Dedifferentiated amniotic fluid mesenchymal stem cell (primary cell): ENCODE measurements at regions not wholly inside any gene's neighbourhood (a gene's known extent, or its start where the extent isn't known, plus 50 kb on each side); places are given as distances from the start of the nearest gene placed in this dataset.

Experiments used
- DNase-seq: peaks from one replicate; pipeline ENCODE4 v3.0.0-alpha.2; 2016; ENCODE audit errors: extremely low spot score

- DNase-seq, result no peak
Observed at GRCh38 chr2:9105601-9106337, 100.8 kb upstream of the ASAP2 start.

GRCh38 chr2:9103663-9104277 lies 100.3 kb upstream of the MBOAT2 start:
- no peak for DNase-seq

DNA sequence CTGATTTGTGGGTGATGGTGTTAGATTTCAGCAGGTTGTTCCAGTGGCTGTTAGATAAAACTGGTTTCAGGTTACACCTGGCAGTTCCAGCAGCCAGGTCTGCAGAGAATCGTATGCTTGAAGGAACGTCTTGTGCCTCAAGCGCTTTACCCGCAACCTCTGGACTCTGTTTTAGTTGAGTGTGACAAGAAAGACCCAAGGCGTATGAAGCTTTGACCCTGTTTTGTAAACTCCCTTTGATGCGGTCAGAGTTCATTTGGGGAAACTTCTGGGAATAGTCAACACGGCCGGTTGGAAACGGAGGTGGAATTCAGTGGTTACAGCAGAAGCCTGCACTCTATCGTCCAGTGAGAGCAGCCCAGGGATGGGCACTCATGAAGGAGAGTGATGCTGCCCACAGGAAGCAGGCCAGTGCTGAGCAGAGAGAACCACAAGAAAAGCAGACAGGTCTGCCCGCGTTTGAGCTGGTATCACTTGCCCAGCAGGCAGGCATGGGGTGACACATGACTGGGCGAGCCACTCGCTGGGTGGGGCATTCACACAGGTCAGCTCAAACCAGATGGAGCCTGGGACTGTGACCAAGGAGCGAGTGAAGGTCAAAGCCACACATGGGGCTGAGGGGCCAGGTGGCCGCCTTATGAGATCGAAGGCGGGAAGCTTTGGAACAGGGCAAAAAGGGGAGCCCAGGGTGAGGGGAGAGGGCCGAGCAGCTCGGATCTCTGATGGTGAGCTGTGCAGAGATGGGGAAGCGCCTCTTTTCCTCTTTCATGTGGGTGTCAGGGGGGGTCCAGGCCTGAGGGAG lies 99.6 kb upstream of the MBOAT2 start:
- DNase-seq, result no peak

GRCh38 chr2:9101763-9102425 lies 98.4 kb upstream of the MBOAT2 start:
- DNase-seq, result no peak

DNA sequence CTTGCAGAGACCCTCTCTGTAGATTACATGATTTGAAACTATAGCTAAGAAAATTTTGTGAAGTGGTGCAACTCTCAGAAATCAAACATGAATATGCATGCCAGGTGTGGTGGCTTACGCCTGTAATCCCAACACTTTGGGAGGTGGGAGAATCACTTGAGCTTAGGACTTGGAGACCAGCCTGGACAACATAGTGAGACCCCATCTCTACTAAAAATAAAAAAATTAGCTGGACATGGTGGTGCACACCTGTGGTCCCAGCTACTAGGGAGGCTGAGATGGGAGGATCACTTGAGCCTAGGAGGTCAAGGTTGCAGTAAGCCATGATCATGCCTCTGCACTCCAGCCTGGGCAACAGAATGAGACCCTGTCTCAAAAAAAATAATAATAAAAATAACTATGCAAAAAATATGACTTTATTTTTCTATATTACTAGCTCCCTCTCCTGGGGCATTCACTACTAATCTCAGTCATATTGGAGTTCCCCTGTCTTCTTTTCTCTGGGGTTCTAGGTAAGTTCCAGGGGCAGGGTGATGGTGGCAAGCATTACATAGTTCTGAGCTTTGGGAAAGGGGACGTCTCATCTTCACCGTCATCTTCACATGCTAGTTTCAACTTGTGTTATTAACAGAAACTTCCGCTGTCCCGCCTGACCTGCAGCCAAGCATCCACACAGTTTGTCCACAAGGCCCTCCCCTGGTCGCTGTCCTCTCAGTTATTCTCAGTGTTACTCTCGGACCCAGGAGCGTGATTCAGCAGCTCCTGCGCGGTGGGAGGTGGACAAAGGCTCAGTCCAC lies 96.8 kb upstream of the MBOAT2 start:
- no peak for DNase-seq

DNA sequence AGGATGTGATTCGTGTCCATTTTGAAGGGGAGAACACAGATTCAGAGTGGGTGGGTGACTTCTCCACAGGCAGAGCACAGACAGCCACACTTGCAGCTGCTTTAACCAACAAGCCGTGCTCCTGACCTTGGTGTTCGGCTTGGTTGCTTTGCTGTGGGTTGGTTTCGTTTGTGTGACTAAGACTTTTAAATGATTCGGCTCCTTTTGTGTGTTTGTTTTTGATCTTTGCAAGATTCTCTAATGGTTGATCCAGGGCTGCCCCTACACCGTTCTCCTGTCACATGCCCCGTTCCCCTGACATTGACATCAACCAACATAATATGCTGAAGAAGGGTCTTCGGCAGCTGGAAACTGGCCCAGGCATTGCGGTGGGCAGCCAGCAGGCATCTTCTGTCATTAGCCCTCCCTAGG lies 95.9 kb upstream of the MBOAT2 start:
- DNase-seq, result peak; percentile 28

DNA sequence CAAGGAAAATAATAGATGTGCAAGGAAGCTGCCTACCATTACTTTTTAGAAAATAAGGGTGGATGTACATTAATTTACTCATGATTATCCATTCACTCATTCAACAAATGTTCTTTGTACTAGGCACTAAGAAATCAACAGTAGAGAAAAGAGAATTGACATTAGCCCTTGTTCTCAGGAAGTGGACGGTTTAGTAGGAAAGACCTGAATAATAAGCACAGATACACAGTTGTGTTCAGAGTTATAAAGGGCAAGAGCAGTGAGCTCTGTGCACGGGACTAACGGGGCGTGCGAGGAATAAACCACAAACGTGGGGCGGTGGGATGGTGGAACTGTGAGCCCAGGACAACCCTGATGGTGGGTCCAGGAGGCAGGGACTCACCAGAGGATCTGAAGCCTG lies 94.4 kb upstream of the MBOAT2 start:
- DNase-seq, result no peak

- DNase-seq, result no peak
Observed at GRCh38 chr2:9097239-9097638, 93.8 kb upstream of the MBOAT2 start.

DNA sequence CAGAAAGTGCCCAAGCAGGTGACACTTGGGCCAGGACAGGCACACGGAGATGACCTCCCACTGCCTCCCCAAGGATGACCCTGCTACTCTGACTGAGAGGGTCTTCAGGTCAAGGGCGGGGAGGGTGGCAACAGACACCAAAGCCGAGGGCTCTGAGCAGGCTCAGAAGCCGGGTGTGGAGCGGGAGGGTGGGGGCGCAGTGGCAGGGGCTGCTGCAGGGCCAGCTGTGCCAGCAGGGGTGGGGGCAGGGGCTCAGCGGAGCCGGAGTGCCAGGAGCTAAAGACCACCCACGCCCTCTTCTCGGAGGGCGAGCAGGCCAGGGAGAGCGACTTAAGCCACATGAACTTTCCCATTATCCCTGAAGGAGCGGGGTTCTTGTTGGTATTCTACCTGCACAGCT lies 93.3 kb upstream of the MBOAT2 start:
- DNase-seq, result no peak

DNA sequence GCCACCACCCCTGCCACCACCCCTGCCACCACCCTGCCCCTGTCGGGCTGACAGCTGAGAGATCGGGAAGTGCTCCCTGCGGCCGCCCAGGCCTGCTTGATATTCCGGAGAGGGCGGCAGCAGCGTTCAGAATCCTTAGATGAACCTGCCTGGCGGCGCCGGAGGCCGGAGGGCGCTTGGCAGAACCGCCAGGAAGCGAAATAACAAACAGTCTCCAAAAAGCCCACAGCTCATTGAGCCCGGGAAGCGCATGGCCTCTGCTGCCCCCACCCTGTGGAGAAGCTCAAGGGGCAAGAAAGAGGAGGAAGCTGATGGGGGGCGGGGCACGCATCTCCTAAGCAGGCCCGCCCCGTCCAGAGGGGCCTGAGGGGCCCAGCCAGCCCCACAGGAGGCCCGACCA lies 92.2 kb upstream of the MBOAT2 start:
- no peak for DNase-seq

DNA sequence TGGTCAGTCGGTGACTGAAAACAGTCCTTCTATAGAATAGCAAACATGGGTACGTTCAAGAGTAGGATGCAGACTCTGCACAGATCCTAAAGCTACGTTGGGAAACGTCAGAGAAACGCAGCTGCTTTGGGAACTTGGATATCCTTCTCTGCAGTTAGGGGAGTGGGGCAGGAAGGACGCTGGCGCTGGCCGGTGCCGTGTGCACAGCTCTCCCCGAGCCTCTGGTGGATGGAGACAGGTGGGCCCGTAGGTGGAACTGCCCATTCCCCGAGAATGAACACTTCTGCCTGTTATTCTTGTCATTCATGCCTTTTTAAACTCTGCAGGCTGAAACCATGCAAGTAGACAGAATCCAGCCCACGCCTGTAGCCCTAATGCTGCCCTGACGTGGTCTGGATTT lies 91.7 kb upstream of the MBOAT2 start:
- DNase-seq, result no peak

DNA sequence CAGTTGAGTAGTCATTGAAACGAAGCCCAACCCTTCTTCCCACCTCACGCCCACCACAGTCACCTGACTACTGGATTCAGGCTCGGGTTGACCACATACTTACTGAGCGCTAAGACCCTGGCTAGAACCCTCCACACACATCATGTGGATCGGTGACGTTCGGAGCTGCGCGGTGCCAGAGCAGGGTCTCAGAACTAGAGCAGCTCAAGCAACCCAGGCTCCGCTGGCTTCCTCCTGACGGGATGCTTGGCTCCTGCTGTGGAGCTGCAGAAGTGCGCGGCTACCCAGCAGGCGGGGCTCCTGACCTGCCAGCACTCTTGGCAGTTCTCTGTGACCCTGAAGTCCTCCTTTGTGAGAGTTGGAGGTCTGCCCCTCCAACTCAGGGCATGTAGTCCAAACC lies 90.6 kb upstream of the MBOAT2 start:
- no peak for DNase-seq

- no peak for DNase-seq
Observed at GRCh38 chr2:9093324-9093723, 89.8 kb upstream of the MBOAT2 start.

DNA sequence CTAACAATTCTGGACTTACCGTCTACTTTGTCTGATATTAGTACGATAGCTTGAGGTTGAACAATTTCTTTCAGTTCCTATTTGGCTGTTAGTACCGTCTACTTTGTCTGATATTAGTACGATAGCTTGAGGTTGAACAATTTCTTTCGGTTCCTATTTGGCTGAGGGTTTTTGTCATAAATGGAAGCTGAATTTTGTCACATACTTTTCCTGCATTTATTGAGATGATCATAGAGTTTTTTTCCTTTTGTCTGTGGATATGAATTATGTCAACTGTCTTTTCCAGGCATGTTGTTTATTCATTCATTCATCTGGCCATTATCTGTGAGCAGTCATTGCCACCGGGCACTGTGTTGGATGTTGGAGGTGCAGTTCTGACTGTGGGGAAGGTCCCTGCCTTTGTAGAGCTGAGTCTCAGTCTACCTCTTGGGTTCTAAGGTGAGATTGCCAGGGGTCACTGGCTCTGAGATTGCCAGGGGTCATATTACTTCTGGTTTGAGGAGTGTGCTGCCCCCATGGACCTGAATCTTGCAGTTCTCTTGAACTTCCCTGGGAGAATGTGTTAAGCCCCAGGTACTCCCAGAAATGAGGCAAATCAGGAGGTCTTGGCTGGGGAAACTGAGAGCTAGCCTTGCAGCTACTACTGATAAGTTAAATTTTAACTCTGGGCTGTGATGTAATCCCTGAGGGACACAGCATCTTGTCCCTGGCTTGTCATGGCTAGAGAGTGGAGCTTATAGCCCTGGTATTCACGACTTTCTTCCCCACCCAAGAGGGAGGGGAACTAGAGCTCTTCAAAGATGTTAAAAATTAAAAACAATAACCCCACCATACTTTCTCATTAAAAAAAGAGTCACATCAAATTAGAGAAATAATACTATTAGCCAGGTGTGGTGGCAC lies 89.1 kb upstream of the MBOAT2 start:
- no peak for DNase-seq

GRCh38 chr2:9091811-9092210 lies 88.3 kb upstream of the MBOAT2 start:
- no peak for DNase-seq

- no peak for DNase-seq
Observed at GRCh38 chr2:9089831-9090230, 86.3 kb upstream of the MBOAT2 start.

- DNase-seq, result no peak
Observed at GRCh38 chr2:9087121-9087681, 83.7 kb upstream of the MBOAT2 start.

DNA sequence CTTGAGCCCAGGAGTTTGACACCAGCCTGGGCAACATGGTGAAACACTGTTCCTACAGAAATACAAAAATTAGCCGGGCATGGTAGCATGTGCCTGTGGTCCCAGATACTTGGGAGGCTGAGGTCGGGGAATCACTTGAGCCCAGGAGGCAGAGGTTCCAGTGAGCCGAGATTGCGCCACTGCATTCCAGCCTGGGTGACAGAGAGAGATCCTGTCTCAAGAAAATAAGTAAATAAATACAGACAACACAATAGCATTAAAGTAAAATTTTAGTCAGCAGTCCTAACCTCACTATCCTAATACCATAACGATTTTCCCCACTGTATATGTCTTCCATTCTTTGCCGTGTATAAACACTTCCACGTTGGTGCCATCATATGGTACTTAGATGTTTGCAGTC lies 83.0 kb upstream of the MBOAT2 start:
- DNase-seq, result no peak

DNA sequence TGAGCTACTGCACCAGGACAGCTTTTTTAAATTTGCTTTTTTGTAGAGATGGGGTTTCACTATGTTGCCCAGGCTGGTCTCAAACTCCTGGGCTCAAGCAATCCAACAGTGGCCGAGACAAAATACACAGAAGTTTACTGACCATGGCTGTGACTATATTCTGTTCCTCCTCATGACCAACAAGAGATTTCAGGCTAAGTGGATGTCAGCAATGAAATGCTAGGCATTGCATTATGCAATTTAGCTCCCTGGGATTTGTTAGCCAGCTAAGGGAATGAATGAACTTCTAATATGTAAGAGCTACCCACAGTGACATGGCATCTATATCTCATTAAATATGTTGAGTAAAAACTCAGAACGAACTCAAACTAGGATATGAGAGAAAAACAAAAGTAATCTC lies 81.9 kb upstream of the MBOAT2 start:
- DNase-seq, result no peak

- DNase-seq, result no peak
Observed at GRCh38 chr2:9083287-9083686, 79.8 kb upstream of the MBOAT2 start.
